ENCODE measurements at regions not wholly inside any gene's neighbourhood (a gene's known extent, or its start where the extent isn't known, plus 50 kb on each side); places are given as distances from the start of the nearest gene placed in this dataset.

DNA sequence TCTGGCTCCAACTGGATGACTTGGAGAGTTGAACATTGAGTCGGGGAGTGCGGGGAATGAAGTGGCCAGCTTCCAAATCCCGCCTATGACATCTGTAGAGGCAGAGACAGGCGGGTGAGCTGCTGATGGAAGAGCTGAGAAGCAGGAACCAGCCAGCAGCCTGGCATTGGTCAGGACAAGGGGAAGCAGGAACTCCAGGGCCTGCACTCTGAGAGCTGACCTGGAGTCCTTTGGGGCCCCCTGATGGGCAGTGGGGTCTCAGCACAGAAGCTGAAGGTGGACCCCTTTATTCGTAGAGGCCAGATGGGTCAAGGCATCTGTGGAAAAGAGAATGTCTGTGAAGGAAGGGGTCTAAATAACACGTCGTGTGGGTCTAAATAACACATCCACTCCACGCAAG is 57.0 kb downstream of the SEC61G start:
- Histone ChIP-seq H3K9me3 (ENCODE audit: low read length) (no peaks in the 10 kb centered on the region), H3K27ac (ENCODE audit: low read length) (no peak overlapping the region), H2AFZ (ENCODE audit: low read length) (no peak overlapping the region), H3K27me3 (ENCODE audit: low read length) (peaks cover 26% of the 10 kb centered on the region), H3K9me2 (replicated peaks; ENCODE audit: low read length) (no peaks in the 10 kb centered on the region), H3K4me3 (ENCODE audit: low read length) (no peak overlapping the region), H3F3A (ENCODE audit: low read length, unreplicated experiment) (no peaks in the 10 kb centered on the region), H3K79me2 (ENCODE audit: low read length) (no peaks in the 10 kb centered on the region), H3K36me3 (ENCODE audit: low read depth, low read length) (no peaks in the 10 kb centered on the region), H4K20me1 (ENCODE audit: low read length) (no peaks in the 10 kb centered on the region), H3K9ac (ENCODE audit: low read length) (no peak overlapping the region), H3K4me1 (ENCODE audit: insufficient read depth, low read length) (no peaks in the 10 kb centered on the region), H3K4me2 (ENCODE audit: low read length) (no peak overlapping the region)
- DNase-seq (no peak), ATAC-seq (no peak)
- TF ChIP-seq EZH2 (IDR thresholded peaks at IDR 0.05; ENCODE audit: low read length, unreplicated experiment): no peak
- TF ChIP-seq, protein P1, sequence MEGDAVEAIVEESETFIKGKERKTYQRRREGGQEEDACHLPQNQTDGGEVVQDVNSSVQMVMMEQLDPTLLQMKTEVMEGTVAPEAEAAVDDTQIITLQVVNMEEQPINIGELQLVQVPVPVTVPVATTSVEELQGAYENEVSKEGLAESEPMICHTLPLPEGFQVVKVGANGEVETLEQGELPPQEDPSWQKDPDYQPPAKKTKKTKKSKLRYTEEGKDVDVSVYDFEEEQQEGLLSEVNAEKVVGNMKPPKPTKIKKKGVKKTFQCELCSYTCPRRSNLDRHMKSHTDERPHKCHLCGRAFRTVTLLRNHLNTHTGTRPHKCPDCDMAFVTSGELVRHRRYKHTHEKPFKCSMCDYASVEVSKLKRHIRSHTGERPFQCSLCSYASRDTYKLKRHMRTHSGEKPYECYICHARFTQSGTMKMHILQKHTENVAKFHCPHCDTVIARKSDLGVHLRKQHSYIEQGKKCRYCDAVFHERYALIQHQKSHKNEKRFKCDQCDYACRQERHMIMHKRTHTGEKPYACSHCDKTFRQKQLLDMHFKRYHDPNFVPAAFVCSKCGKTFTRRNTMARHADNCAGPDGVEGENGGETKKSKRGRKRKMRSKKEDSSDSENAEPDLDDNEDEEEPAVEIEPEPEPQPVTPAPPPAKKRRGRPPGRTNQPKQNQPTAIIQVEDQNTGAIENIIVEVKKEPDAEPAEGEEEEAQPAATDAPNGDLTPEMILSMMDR (conservative IDR thresholded peaks at IDR 0.05; ENCODE audit: low read depth, low read length): no peak
- intact Hi-C loops (cut with micrococcal nuclease): no loop called here
- ChIA-PET CTCF (no interaction called here), POLR2A (ENCODE audit: unreplicated experiment) (no interaction called here)
- BruUV-seq (replicated peaks): no TSS peak

DNA sequence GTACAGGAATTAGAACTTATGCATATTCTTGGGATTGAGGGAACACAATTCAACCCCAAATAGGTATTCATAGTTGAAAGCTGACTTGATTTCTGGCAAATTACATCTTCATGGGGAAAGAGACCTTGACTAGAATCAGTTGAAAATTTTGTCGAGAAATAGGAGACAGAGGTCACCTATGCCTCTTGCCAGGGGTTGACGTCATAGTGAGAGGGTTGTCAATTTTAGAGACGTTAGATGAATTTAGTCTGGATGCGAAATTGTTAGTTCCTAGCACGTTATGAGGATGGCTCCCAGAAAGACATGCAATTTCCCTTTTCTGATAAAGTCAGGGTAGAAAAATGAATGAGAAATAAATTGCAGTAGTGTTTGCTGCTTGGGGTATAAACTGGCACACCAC is 59.3 kb downstream of the SEC61G start:
- no peaks in the 10 kb centered on the region for H3K4me1 ChIP-seq (ENCODE audit: insufficient read depth, low read length)
- POLR2A ChIA-PET (ENCODE audit: unreplicated experiment): no interaction called here
- no peaks in the 10 kb centered on the region for H3F3A ChIP-seq (ENCODE audit: low read length, unreplicated experiment)
- H2AFZ ChIP-seq (ENCODE audit: low read length): no peak overlapping the region
- no peaks in the 10 kb centered on the region for H3K79me2 ChIP-seq (ENCODE audit: low read length)
- no peak overlapping the region for H3K4me2 ChIP-seq (ENCODE audit: low read length)
- no peaks in the 10 kb centered on the region for H3K9me3 ChIP-seq (ENCODE audit: low read length)
- no peak overlapping the region for H3K4me3 ChIP-seq (ENCODE audit: low read length)
- H3K27me3 ChIP-seq (ENCODE audit: low read length): peaks cover 24% of the 10 kb centered on the region
- no peaks in the 10 kb centered on the region for H3K9me2 ChIP-seq (replicated peaks; ENCODE audit: low read length)
- ATAC-seq (no peak), DNase-seq (no peak)
- no peaks in the 10 kb centered on the region for H3K36me3 ChIP-seq (ENCODE audit: low read depth, low read length)
- H3K27ac ChIP-seq (ENCODE audit: low read length): no peak overlapping the region
- intact Hi-C loops (cut with micrococcal nuclease): no loop called here
- CTCF ChIA-PET: no interaction called here
- no TSS peak for BruUV-seq (replicated peaks)
- TF ChIP-seq EZH2phosphoT487 (IDR thresholded peaks at IDR 0.05; ENCODE audit: borderline replicate concordance, low read length) (no peak), EZH2 (IDR thresholded peaks at IDR 0.05; ENCODE audit: low read length, unreplicated experiment) (no peak)
- TF ChIP-seq, protein P1 (conservative IDR thresholded peaks at IDR 0.05; ENCODE audit: low read depth, low read length): no peak
- no peak overlapping the region for H3K9ac ChIP-seq (ENCODE audit: low read length)
- no peaks in the 10 kb centered on the region for H4K20me1 ChIP-seq (ENCODE audit: low read length)

DNA sequence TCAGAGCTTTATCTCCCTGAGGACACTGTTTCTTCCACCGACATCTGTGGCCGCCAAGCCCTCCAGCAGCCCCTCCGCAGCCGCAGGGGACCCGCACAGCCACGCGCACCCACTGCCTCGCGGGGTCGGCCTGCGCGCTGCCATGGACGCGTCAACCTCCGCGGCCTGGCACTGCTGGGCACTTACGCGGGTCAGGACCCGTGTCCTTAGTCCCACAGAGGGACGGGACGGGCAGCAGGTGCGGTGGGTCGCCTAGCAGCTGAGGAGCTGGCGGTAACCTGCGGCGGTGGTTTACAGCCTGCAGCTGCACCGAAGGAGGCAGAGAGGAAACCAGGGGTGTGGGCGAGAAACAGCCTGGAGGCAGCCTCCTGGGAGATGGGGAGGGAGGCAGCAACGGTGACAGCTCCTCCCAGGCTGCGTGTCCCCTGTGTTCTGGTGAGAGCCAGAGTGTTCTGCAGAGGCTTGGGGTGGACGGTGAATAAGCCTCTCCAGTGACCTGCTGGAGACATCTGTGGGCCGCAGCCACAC is 61.3 kb downstream of the SEC61G start:
- Histone ChIP-seq H3K9ac (ENCODE audit: low read length) (no peak overlapping the region), H3K36me3 (ENCODE audit: low read depth, low read length) (no peaks in the 10 kb centered on the region), H3K27me3 (ENCODE audit: low read length) (peaks cover 17% of the 10 kb centered on the region), H3K4me2 (ENCODE audit: low read length) (no peak overlapping the region), H3K9me2 (replicated peaks; ENCODE audit: low read length) (no peaks in the 10 kb centered on the region), H4K20me1 (ENCODE audit: low read length) (no peaks in the 10 kb centered on the region), H3K9me3 (ENCODE audit: low read length) (no peaks in the 10 kb centered on the region), H3K4me1 (ENCODE audit: insufficient read depth, low read length) (no peaks in the 10 kb centered on the region), H3K4me3 (ENCODE audit: low read length) (no peak overlapping the region), H3K79me2 (ENCODE audit: low read length) (no peaks in the 10 kb centered on the region), H2AFZ (ENCODE audit: low read length) (no peak overlapping the region), H3F3A (ENCODE audit: low read length, unreplicated experiment) (no peaks in the 10 kb centered on the region), H3K27ac (ENCODE audit: low read length) (no peak overlapping the region)
- ChIA-PET CTCF (no interaction called here), POLR2A (ENCODE audit: unreplicated experiment) (no interaction called here)
- no peak for TF ChIP-seq EZH2phosphoT487 (IDR thresholded peaks at IDR 0.05; ENCODE audit: borderline replicate concordance, low read length)
- TF ChIP-seq, protein P1 (conservative IDR thresholded peaks at IDR 0.05; ENCODE audit: low read depth, low read length): no peak
- TF ChIP-seq EZH2 (IDR thresholded peaks at IDR 0.05; ENCODE audit: low read length, unreplicated experiment): no peak
- no peak for DNase-seq
- intact Hi-C loops (cut with micrococcal nuclease): no loop called here
- ATAC-seq: no peak
- no TSS peak for BruUV-seq (replicated peaks)

All from PC-3 (cell line).